HL-60 (cell line): ENCODE measurements at regions not wholly inside any gene's neighbourhood (a gene's known extent, or its start where the extent isn't known, plus 50 kb on each side); places are given as distances from the start of the nearest gene placed in this dataset.

Experiments
- DNase-seq, 2 experiments: peaks; one replicate each; pipeline ENCODE4 v3.0.0-alpha.2; 2010 to 2020; ENCODE audit warnings: low read depth in 1 of 2, low spot score in 1 of 2
- H3K27ac ChIP-seq: fragments of 250-450 bp; sonication (Bioruptor Pico); replicated peaks from 2 replicates; pipeline ENCODE4 v1.5.1; 2020; ENCODE audit warnings: mild to moderate bottlenecking, moderate library complexity
- H3K27me3 ChIP-seq: fragments of 250-450 bp; sonication (Bioruptor Pico); 2 replicates; pipeline ENCODE4 v1.5.1; 2021; ENCODE audit warnings: mild to moderate bottlenecking, moderate library complexity; ENCODE audit not compliant: insufficient read depth, poor library complexity, severe bottlenecking
- H3K4me3 ChIP-seq: replicated peaks from 2 replicates; pipeline ENCODE4 v1.5.1; 2011; ENCODE audit warnings: mild to moderate bottlenecking, control low read depth, low read length; ENCODE audit not compliant: insufficient read depth
- CTCF ChIP-seq: IDR thresholded peaks from one replicate; pipeline ENCODE4 v1.5.1; 2011; ENCODE audit warnings: low read length, control low read depth, inconsistent platforms; ENCODE audit not compliant: insufficient read depth
- GABPA ChIP-seq: IDR thresholded peaks from 2 replicates; pipeline ENCODE4 v1.6.1; 2012; ENCODE audit warnings: low read depth
- POLR2AphosphoS5 ChIP-seq: IDR thresholded peaks from 2 replicates; pipeline ENCODE4 v1.6.1; 2012; ENCODE audit warnings: low read depth
- REST ChIP-seq: IDR thresholded peaks from 2 replicates; pipeline ENCODE4 v1.6.1; 2012; ENCODE audit warnings: low read depth; ENCODE audit not compliant: insufficient replicate concordance
- SPI1 ChIP-seq: IDR thresholded peaks from 2 replicates; pipeline ENCODE4 v1.6.1; 2012; ENCODE audit warnings: low read depth, mild to moderate bottlenecking, borderline replicate concordance

- H3K4me3 ChIP-seq, result no peak overlapping the region
- TF ChIP-seq SPI1, result no peak
- no peak for TF ChIP-seq POLR2AphosphoS5
- TF ChIP-seq CTCF, result no peak
- TF ChIP-seq REST, result no peak
- TF ChIP-seq GABPA, result no peak
- no peak for DNase-seq
- H3K27ac ChIP-seq, result no peak overlapping the region
- no peaks in the 10 kb centered on the region for H3K27me3 ChIP-seq
These were observed 496.2 kb downstream of the LTN1 start for GRCh38 chr21:28496517-28496916.

- Histone ChIP-seq H3K27me3 (no peaks in the 10 kb centered on the region), H3K27ac (no peak overlapping the region), H3K4me3 (no peak overlapping the region)
- no peak for TF ChIP-seq REST
- TF ChIP-seq POLR2AphosphoS5, result no peak
- TF ChIP-seq SPI1, result no peak
- TF ChIP-seq GABPA, result no peak
- no peak for TF ChIP-seq CTCF
- no peak for DNase-seq
These were observed 500.6 kb downstream of the LTN1 start for GRCh38 chr21:28492127-28492526.

- H3K27me3 ChIP-seq, result no peaks in the 10 kb centered on the region
- no peak overlapping the region for H3K27ac ChIP-seq
- no peak for DNase-seq
- H3K4me3 ChIP-seq, result no peak overlapping the region
- no peak for TF ChIP-seq SPI1
- no peak for TF ChIP-seq CTCF
- TF ChIP-seq REST, result no peak
- TF ChIP-seq POLR2AphosphoS5, result no peak
- TF ChIP-seq GABPA, result no peak
These were observed 502.8 kb downstream of the LTN1 start for GRCh38 chr21:28489821-28490350.
